GM23248 (cell line): ENCODE measurements at regions not wholly inside any gene's neighbourhood (a gene's known extent, or its start where the extent isn't known, plus 50 kb on each side); places are given as distances from the start of the nearest gene placed in this dataset.

Source experiments
- DNase-seq: peaks from one replicate; pipeline ENCODE4 v3.0.0-alpha.2; 2015
- H2AFZ ChIP-seq: fragments of 200-600 bp; sonication (generic); 2 replicates; pipeline ENCODE4 v1.6.1; 2016; ENCODE audit warnings: antibody characterized with exemption
- H3F3A ChIP-seq: fragments of 200-600 bp; sonication (generic); 2 replicates; pipeline ENCODE4 v1.6.1; 2016; ENCODE audit warnings: mild to moderate bottlenecking, antibody characterized with exemption, mixed run types; ENCODE audit not compliant: insufficient read depth
- H3K27ac ChIP-seq: fragments of 200-600 bp; sonication (generic); 2 replicates; pipeline ENCODE4 v1.5.1; 2016; ENCODE audit warnings: mild to moderate bottlenecking
- H3K27me3 ChIP-seq: fragments of 200-600 bp; sonication (generic); replicated peaks from 2 replicates; pipeline ENCODE4 v1.6.1; 2016; ENCODE audit warnings: mild to moderate bottlenecking; ENCODE audit not compliant: insufficient read depth
- H3K36me3 ChIP-seq: fragments of 200-600 bp; sonication (generic); 2 replicates; pipeline ENCODE4 v1.6.1; 2016; ENCODE audit warnings: low read depth, mild to moderate bottlenecking
- H3K4me1 ChIP-seq: fragments of 200-600 bp; sonication (generic); 2 replicates; pipeline ENCODE4 v1.6.1; 2016; ENCODE audit warnings: mild to moderate bottlenecking; ENCODE audit not compliant: insufficient read depth
- H3K4me2 ChIP-seq: fragments of 200-600 bp; sonication (generic); one replicate; pipeline ENCODE4 v1.6.1; 2016; ENCODE audit warnings: mild to moderate bottlenecking; ENCODE audit not compliant: unreplicated experiment
- H3K4me3 ChIP-seq: fragments of 200-600 bp; sonication (generic); 2 replicates; pipeline ENCODE4 v1.5.1; 2016; ENCODE audit warnings: mild to moderate bottlenecking
- H3K79me2 ChIP-seq: fragments of 200-600 bp; sonication (generic); 2 replicates; pipeline ENCODE4 v1.6.1; 2016; ENCODE audit warnings: mild to moderate bottlenecking; ENCODE audit not compliant: insufficient read depth
- H3K9ac ChIP-seq: fragments of 200-600 bp; sonication (generic); 2 replicates; pipeline ENCODE4 v1.6.1; 2016; ENCODE audit warnings: mild to moderate bottlenecking
- H3K9me2 ChIP-seq: fragments of 200-600 bp; sonication (generic); 2 replicates; pipeline ENCODE4 v1.6.1; 2016; ENCODE audit warnings: mixed run types, mild to moderate bottlenecking, moderate library complexity; ENCODE audit not compliant: insufficient read depth
- H3K9me3 ChIP-seq: fragments of 200-600 bp; sonication (generic); one replicate; pipeline ENCODE4 v1.6.1; 2017; ENCODE audit warnings: low read depth
- H4K20me1 ChIP-seq: fragments of 200-600 bp; sonication (generic); 2 replicates; pipeline ENCODE4 v1.6.0; 2016; ENCODE audit not compliant: insufficient read depth
- EZH2 ChIP-seq: fragments of 200-600 bp; sonication (generic); IDR thresholded peaks from 2 replicates; pipeline ENCODE4 v1.6.1; 2018; ENCODE audit warnings: antibody characterized with exemption, mild to moderate bottlenecking; ENCODE audit not compliant: insufficient read depth, poor library complexity, severe bottlenecking
- EZH2phosphoT487 ChIP-seq: fragments of 200-600 bp; sonication (generic); IDR thresholded peaks from 2 replicates; pipeline ENCODE4 v1.6.1; 2018; ENCODE audit warnings: antibody characterized with exemption, moderate library complexity, mild to moderate bottlenecking, low read depth; ENCODE audit not compliant: insufficient read depth
- WGBS, 2 experiments: methylation state at CpG; one replicate each; pipeline ENCODE4 v1.1.6; 2015 to 2017; ENCODE audit warnings: low lambda C conversion rate in 2 of 2, low coverage in 1 of 2; ENCODE audit errors: missing lambda C conversion rate in 2 of 2; 5-methylcytosine and 5-hydroxymethylcytosine counted together
- in situ Hi-C: fragments of 300-500 bp; cut with MboI; formaldehyde crosslinking; loops from 2 replicates; pipeline ENCODE4 v1.15.0; 2020

DNA sequence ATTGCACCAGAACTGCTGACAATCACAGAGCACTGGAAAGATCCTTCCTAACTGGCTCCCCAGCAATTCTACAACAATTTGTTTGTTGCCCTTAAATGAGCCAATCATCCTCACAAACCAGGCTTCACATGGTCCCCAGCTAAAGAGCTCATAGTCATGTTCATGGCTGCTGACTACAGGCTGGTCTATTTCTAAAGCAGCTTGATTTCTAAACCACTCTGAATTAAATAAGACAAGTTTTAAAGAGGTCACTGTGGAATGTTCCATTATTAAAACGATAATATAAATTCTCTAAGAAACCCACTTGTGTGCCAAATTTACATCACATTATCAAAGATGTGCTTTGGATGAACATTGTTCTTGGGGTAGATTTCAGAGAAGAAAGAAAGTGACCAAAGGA, 110.7 kb downstream of the COPS8 start:
- no peaks in the 10 kb centered on the region for H3K9me2 ChIP-seq
- H3K4me1 ChIP-seq: peaks cover 38% of the 10 kb centered on the region
- H3F3A ChIP-seq: peaks cover 53% of the 10 kb centered on the region
- in situ Hi-C loops: no loop called here
- WGBS, 2 experiments: 9 to 13% methylated on average over 1 of the region's 1 CpG
- H3K27me3 ChIP-seq: no peaks in the 10 kb centered on the region
- no peak for TF ChIP-seq EZH2
- no peak for TF ChIP-seq EZH2phosphoT487
- no peaks in the 10 kb centered on the region for H3K79me2 ChIP-seq
- DNase-seq: peak; percentile 28
- peak overlapping the region; percentile 44; the same call in 1 of the 2 replicates for H3K9ac ChIP-seq
- no peaks in the 10 kb centered on the region for H4K20me1 ChIP-seq
- no peaks in the 10 kb centered on the region for H3K9me3 ChIP-seq
- H2AFZ ChIP-seq: peak overlapping the region; percentile 12; the same call in 1 of the 2 replicates
- H3K27ac ChIP-seq: peak overlapping the region; percentile 41
- H3K4me3 ChIP-seq: 0 out of 2 replicates have a peak overlapping the region, but pooled peaks have one; percentile 23
- no peaks in the 10 kb centered on the region for H3K36me3 ChIP-seq
- peak overlapping the region; percentile 10 for H3K4me2 ChIP-seq

GRCh38 chr2:237196866-237197618, 111.4 kb downstream of the COPS8 start:
- peaks cover 56% of the 10 kb centered on the region for H3F3A ChIP-seq
- no peaks in the 10 kb centered on the region for H3K9me3 ChIP-seq
- in situ Hi-C loops: no loop called here
- H3K36me3 ChIP-seq: no peaks in the 10 kb centered on the region
- peak; percentile 85 for DNase-seq
- H3K27ac ChIP-seq: peak overlapping the region; percentile 41
- WGBS, 2 experiments: 83 to 84% methylated on average over 6 of the region's 6 CpGs
- peak overlapping the region; percentile 10 for H3K4me2 ChIP-seq
- H3K27me3 ChIP-seq: no peaks in the 10 kb centered on the region
- no peaks in the 10 kb centered on the region for H4K20me1 ChIP-seq
- no peaks in the 10 kb centered on the region for H3K9me2 ChIP-seq
- H3K9ac ChIP-seq: peak overlapping the region; percentile 44; the same call in 1 of the 2 replicates
- H3K4me3 ChIP-seq: 0 out of 2 replicates have a peak overlapping the region, but pooled peaks have one; percentile 23
- H3K79me2 ChIP-seq: no peaks in the 10 kb centered on the region
- H2AFZ ChIP-seq: peak overlapping the region; percentile 12; the same call in 1 of the 2 replicates
- no peak for TF ChIP-seq EZH2phosphoT487
- TF ChIP-seq EZH2: no peak
- peaks cover 44% of the 10 kb centered on the region for H3K4me1 ChIP-seq

DNA sequence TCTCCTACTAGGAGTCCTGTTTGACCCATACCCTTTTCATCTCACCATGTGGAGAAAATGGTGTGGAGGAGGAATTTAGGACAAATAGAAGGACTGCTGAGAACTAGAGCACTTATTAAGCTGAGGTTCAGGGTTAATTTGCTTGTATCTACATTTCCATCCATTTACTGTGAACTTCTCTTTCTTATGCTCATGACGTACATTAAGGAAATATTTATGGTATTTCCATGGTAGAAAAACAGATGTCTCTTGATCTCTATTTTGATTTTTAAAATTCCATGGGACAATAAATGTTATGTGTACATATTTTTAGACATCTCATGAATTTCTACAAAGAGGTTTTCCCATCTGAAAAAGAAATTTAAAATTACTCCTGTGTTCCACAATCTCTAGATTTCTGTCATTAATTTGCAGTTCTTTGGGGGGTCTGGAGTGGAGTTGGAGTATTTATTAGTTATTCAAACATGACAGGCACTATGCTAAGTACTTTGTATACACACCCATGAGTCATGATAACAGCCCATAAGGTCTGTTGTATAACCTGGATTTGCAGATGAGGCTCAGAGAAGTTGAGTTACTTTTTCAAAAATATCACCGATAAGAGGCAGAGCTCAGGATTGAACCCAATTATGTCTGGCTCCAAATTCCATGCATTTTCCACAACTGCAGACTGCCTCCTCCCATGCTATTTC, 112.6 kb downstream of the COPS8 start:
- Histone ChIP-seq H3F3A (peaks cover 69% of the 10 kb centered on the region), H3K9me2 (no peaks in the 10 kb centered on the region), H2AFZ (no peak overlapping the region), H3K4me3 (no peak overlapping the region), H3K79me2 (no peaks in the 10 kb centered on the region), H3K36me3 (no peaks in the 10 kb centered on the region), H3K27me3 (no peaks in the 10 kb centered on the region), H3K9ac (peak overlapping the region; percentile 10; the same call in 1 of the 2 replicates), H3K27ac (peak overlapping the region; percentile 59), H4K20me1 (no peaks in the 10 kb centered on the region), H3K9me3 (no peaks in the 10 kb centered on the region), H3K4me2 (no peak overlapping the region), H3K4me1 (peaks cover 54% of the 10 kb centered on the region)
- 81 to 96% methylated on average over 2 of the region's 2 CpGs for WGBS, 2 experiments
- peak; percentile 57 for DNase-seq
- in situ Hi-C loops: no loop called here
- TF ChIP-seq EZH2: no peak
- TF ChIP-seq EZH2phosphoT487: no peak

DNA sequence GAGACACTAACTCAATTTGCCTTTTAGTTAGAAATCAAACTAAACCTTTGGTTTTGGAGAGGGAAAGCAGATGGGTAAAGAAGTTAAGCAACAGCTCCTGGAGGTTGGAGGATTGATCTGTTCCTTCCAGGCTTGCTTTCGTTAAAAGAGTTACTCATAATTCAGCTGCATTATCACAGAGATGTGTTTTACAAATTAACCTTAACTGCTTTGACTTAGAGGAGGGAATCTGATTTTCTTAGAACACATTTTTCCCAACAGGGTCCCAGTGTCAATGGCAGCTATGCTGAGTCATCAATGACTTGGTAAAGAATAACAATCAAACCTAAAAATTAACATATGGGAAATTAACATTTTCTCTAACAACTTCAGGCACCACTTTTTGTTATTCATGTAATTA, 113.4 kb downstream of the COPS8 start:
- Histone ChIP-seq H3K27me3 (no peaks in the 10 kb centered on the region), H3K9ac (peak overlapping the region; percentile 10; the same call in 1 of the 2 replicates), H3K4me2 (no peak overlapping the region), H3K4me1 (peaks cover 54% of the 10 kb centered on the region), H4K20me1 (no peaks in the 10 kb centered on the region), H3F3A (peaks cover 75% of the 10 kb centered on the region), H3K27ac (peak overlapping the region; percentile 59), H3K79me2 (no peaks in the 10 kb centered on the region), H3K4me3 (no peak overlapping the region), H3K36me3 (no peaks in the 10 kb centered on the region), H3K9me2 (no peaks in the 10 kb centered on the region), H2AFZ (no peak overlapping the region), H3K9me3 (no peaks in the 10 kb centered on the region)
- WGBS, 2 experiments: 0 to 3% methylated on average over 1 of the region's 1 CpG
- peak; percentile 56 for DNase-seq
- TF ChIP-seq EZH2: no peak
- TF ChIP-seq EZH2phosphoT487: no peak
- in situ Hi-C loops: no loop called here
